SK-N-MC (cell line): ENCODE measurements at regions not wholly inside any gene's neighbourhood (a gene's known extent, or its start where the extent isn't known, plus 50 kb on each side); places are given as distances from the start of the nearest gene placed in this dataset.

Experiments used
- EZH2 ChIP-seq: fragments of 200-600 bp; sonication (generic); IDR thresholded peaks from one replicate; pipeline ENCODE4 v1.6.1; 2017; ENCODE audit warnings: antibody characterized with exemption
- POLR2AphosphoS5 ChIP-seq: IDR thresholded peaks from 2 replicates; pipeline ENCODE4 v1.6.1; 2012; ENCODE audit warnings: mild to moderate bottlenecking, low read depth, low read length, borderline replicate concordance

GRCh38 chr18:38651736-38652135 lies 1086.1 kb upstream of the CELF4 start:
- TF ChIP-seq EZH2: no peak
- no peak for TF ChIP-seq POLR2AphosphoS5
